HepG2 (cell line): ENCODE measurements at regions not wholly inside any gene's neighbourhood (a gene's known extent, or its start where the extent isn't known, plus 50 kb on each side); places are given as distances from the start of the nearest gene placed in this dataset.

Source experiments
- ATAC-seq: fragments of 200-7000 bp; cut with Tn5 transposase; 3 replicates; pipeline ENCODE4 v1.9.1; 2020; ENCODE audit warnings: mild to moderate bottlenecking, moderate library complexity
- BruUV-seq: library from RNA; stranded (reverse); fragments of 400-500 nt; replicated peaks from 2 replicates; lab custom pipeline; 2021; lab: Mats Ljungman, UMichigan
- CTCF ChIA-PET: fragments of 300-600 bp; formaldehyde crosslinking; extraction: SDS; loops from one replicate; lab custom pipeline; 2021; ENCODE audit warnings: low total read pairs, inconsistent platforms, low intra/inter-chr PET ratio; lab: Yijun Ruan, JAX
- POLR2A ChIA-PET: fragments of 350-600 bp; sonication (Branson Sonifier 250); formaldehyde crosslinking; loops from one replicate; lab custom pipeline; 2020; ENCODE audit warnings: antibody characterized with exemption, inconsistent platforms; lab: Yijun Ruan, JAX
- DNase-seq: peaks from one replicate; pipeline ENCODE4 v3.0.0-alpha.2; 2015; ENCODE audit warnings: low spot score
- FAIRE-seq: peaks from 3 replicates; lab custom pipeline; 2011; peaks lifted over from hg19 to GRCh38; lab: Jason Lieb, UNC
- H2AFZ ChIP-seq: one replicate; pipeline ENCODE4 v1.6.1; 2011; ENCODE audit warnings: low read length, inconsistent platforms
- H3K27ac ChIP-seq: fragments of 300-600 bp; 3 replicates; pipeline ENCODE4 v1.8.0; 2011; ENCODE audit warnings: mixed run types, mild to moderate bottlenecking, mixed read lengths, low read length, inconsistent platforms; ENCODE audit not compliant: insufficient read depth; ENCODE audit errors: extremely low read length
- H3K27me3 ChIP-seq, 2 experiments: fragments of 200-600 bp in 1 of 2; 2 replicates in 1 of 2; 3 replicates in 1 of 2; pipeline versions ENCODE4 v1.6.0 to v1.8.0; 2011; ENCODE audit warnings: low read length in 2 of 2, mild to moderate bottlenecking in 2 of 2, moderate library complexity in 2 of 2, inconsistent platforms in 1 of 2; ENCODE audit not compliant: insufficient read depth in 2 of 2, control insufficient read depth in 1 of 2
- H3K36me3 ChIP-seq, 2 experiments: fragments of 200-600 bp in 1 of 2; replicated peaks in 1 of 2; 2 replicates in 1 of 2; 3 replicates in 1 of 2; pipeline versions ENCODE4 v1.5.1 to v1.8.0; 2011; ENCODE audit warnings: low read length in 2 of 2, inconsistent platforms in 1 of 2; ENCODE audit not compliant: insufficient read depth in 2 of 2, control insufficient read depth in 1 of 2
- H3K4me1 ChIP-seq: 2 replicates; pipeline ENCODE4 v1.5.1; 2012; ENCODE audit warnings: low read length, inconsistent platforms; ENCODE audit not compliant: insufficient read depth
- H3K4me2 ChIP-seq: 2 replicates; pipeline ENCODE4 v1.6.0; 2011; ENCODE audit warnings: low read depth, low read length, inconsistent platforms
- H3K4me3 ChIP-seq, 3 experiments: fragments of 200-600 bp in 1 of 3; sonication (generic), shearing (Covaris generic) in 1 of 3; replicated peaks in 1 of 3; 2 replicates each; pipeline ENCODE4 v1.5.1; 2011 to 2016; ENCODE audit warnings: low read length in 3 of 3, inconsistent platforms in 2 of 3, low read depth in 2 of 3, mild to moderate bottlenecking in 2 of 3, control low read depth in 1 of 3, mixed read lengths in 1 of 3; ENCODE audit not compliant: insufficient read depth in 1 of 3
- H3K79me2 ChIP-seq: one replicate; pipeline ENCODE4 v1.6.1; 2011; ENCODE audit warnings: low read length, inconsistent platforms; ENCODE audit not compliant: insufficient read depth
- H3K9ac ChIP-seq: 2 replicates; pipeline ENCODE4 v1.6.0; 2011; ENCODE audit warnings: mild to moderate bottlenecking, low read depth, low read length, inconsistent platforms; ENCODE audit not compliant: insufficient read depth
- H3K9me3 ChIP-seq: 2 replicates; pipeline ENCODE4 v1.5.1; 2012; ENCODE audit warnings: mild to moderate bottlenecking, low read length
- H4K20me1 ChIP-seq: 2 replicates; pipeline ENCODE4 v1.6.0; 2011; ENCODE audit warnings: inconsistent platforms, mild to moderate bottlenecking, low read length, moderate library complexity; ENCODE audit not compliant: insufficient read depth
- KLF13 ChIP-seq: sonication (generic); formaldehyde crosslinking; IDR thresholded peaks from 2 replicates; pipeline ENCODE4 v1.4.0; 2020; ENCODE audit warnings: mild to moderate bottlenecking, missing genetic modification reagents
- NFE2L1 ChIP-seq: sonication (generic); formaldehyde crosslinking; IDR thresholded peaks from 2 replicates; pipeline ENCODE4 v1.4.0; 2020; ENCODE audit warnings: missing genetic modification reagents, mild to moderate bottlenecking, borderline replicate concordance
- PHF21A ChIP-seq: sonication (generic); formaldehyde crosslinking; IDR thresholded peaks from 2 replicates; pipeline ENCODE4 v1.5.0; 2020; ENCODE audit warnings: mild to moderate bottlenecking, missing genetic modification reagents
- REPIN1 ChIP-seq: sonication (generic); formaldehyde crosslinking; IDR thresholded peaks from 2 replicates; pipeline ENCODE4 v1.8.0; 2022; ENCODE audit warnings: missing genetic modification reagents, low read depth, mild to moderate bottlenecking, borderline replicate concordance
- REXO4 ChIP-seq: sonication (generic); formaldehyde crosslinking; IDR thresholded peaks from 2 replicates; pipeline ENCODE4 v1.8.0; 2022; ENCODE audit warnings: missing genetic modification reagents, mild to moderate bottlenecking, borderline replicate concordance
- RFXAP ChIP-seq: sonication (generic); formaldehyde crosslinking; IDR thresholded peaks from 2 replicates; pipeline ENCODE4 v1.4.0; 2020; ENCODE audit warnings: missing genetic modification reagents, borderline replicate concordance
- SMC3 ChIP-seq: IDR thresholded peaks from 2 replicates; pipeline ENCODE4 v1.6.1; 2011; ENCODE audit warnings: low read length, improper control_type of control experiment
- SOX13 ChIP-seq, 3 experiments: fragments of 450-650 bp in 1 of 3; sonication (generic) in 1 of 3; formaldehyde crosslinking in 1 of 3; IDR thresholded peaks in 2 of 3; conservative IDR thresholded peaks in 1 of 3; 2 replicates each; pipeline versions ENCODE4 v1.5.0 to v1.6.1; 2016 to 2020; ENCODE audit warnings: antibody characterized with exemption in 1 of 3, mild to moderate bottlenecking in 1 of 3, missing compliant biosample characterization in 1 of 3, missing genetic modification reagents in 1 of 3, moderate library complexity in 1 of 3
- ZBTB1 ChIP-seq: sonication (generic); formaldehyde crosslinking; IDR thresholded peaks from 2 replicates; pipeline ENCODE4 v1.4.0; 2020; ENCODE audit warnings: missing genetic modification reagents, borderline replicate concordance
- ZGPAT ChIP-seq: IDR thresholded peaks from 2 replicates; pipeline ENCODE4 v1.6.1; 2016; ENCODE audit warnings: mild to moderate bottlenecking
- ZNF225 ChIP-seq: sonication (generic); formaldehyde crosslinking; IDR thresholded peaks from 2 replicates; pipeline ENCODE4 v1.4.0; 2020; ENCODE audit warnings: mild to moderate bottlenecking, missing genetic modification reagents
- ZNF543 ChIP-seq: sonication (generic); formaldehyde crosslinking; IDR thresholded peaks from 2 replicates; pipeline ENCODE4 v1.4.0; 2020; ENCODE audit warnings: mild to moderate bottlenecking, missing genetic modification reagents
- ZNF552 ChIP-seq: sonication (generic); formaldehyde crosslinking; IDR thresholded peaks from 2 replicates; pipeline ENCODE4 v1.9.0; 2022; ENCODE audit warnings: missing genetic modification reagents, mild to moderate bottlenecking, borderline replicate concordance
- ZNF644 ChIP-seq: IDR thresholded peaks from 2 replicates; pipeline ENCODE4 v1.6.1; 2016; ENCODE audit warnings: low read depth
- ZNF768 ChIP-seq: sonication (generic); formaldehyde crosslinking; IDR thresholded peaks from 2 replicates; pipeline ENCODE4 v1.4.0; 2020; ENCODE audit warnings: missing genetic modification reagents
- WGBS: methylation state at CpG from one replicate; pipeline ENCODE4 v1.1.6; 2017; ENCODE audit warnings: low lambda C conversion rate; 5-methylcytosine and 5-hydroxymethylcytosine counted together
- in situ Hi-C: cut with HindIII; loops from 2 replicates; pipeline ENCODE4 v1.10.0; 2017; ENCODE audit warnings: low pct_unique_long_range_greater_than_20kb; ENCODE audit not compliant: extremely low pct_ligation_motif_present
- intact Hi-C: fragments of 100-400 bp; cut with micrococcal nuclease; formaldehyde crosslinking; loops from one replicate; pipeline ENCODE4 v1.10.0; 2022; ENCODE audit not compliant: unreplicated experiment
- TF ChIP-seq, protein P1 (sequence below), 2 experiments: sonication (generic) in 1 of 2; formaldehyde crosslinking in 1 of 2; IDR thresholded peaks; 2 replicates each; pipeline versions ENCODE4 v1.6.1 to v1.9.0; 2014 to 2022; ENCODE audit warnings: antibody characterized with exemption in 1 of 2, borderline replicate concordance in 1 of 2, inconsistent platforms in 1 of 2, low read depth in 1 of 2, missing genetic modification reagents in 1 of 2
- TF ChIP-seq, protein P2 (sequence below): sonication (generic); formaldehyde crosslinking; conservative IDR thresholded peaks from 2 replicates; pipeline ENCODE4 v1.8.1; 2023; ENCODE audit warnings: missing genetic modification reagents

DNA sequence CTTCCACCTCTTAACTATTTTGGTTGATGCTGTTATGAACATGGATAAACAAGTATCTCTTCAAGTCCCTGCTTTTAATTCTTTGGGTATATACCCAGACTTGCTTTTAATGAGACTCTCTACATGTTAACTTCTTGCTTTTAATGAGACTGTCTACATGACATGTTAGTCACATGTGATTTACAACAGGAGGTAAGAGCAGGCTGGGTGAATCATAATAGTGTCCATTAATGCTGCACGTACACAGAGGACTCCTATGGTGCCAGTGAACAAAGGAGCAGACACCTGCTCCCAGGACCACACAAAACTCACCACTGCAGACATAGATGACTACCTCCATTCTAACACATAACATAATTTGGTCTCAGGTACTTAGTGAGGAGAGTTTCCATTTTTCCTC lies 273.4 kb upstream of the NSMCE3 start:
- intact Hi-C loops (no loop called here), in situ Hi-C loops (no loop called here)
- Histone ChIP-seq H2AFZ (no peak overlapping the region), H3K9ac (no peak overlapping the region), H3K27ac (no peak overlapping the region), H3K79me2 (no peaks in the 10 kb centered on the region), H3K9me3 (peaks cover 19% of the 10 kb centered on the region; the same call in 1 of the 2 replicates), H3K36me3 (no peaks in the 10 kb centered on the region), H3K27me3 (peaks cover 0 to 15% of the 10 kb centered on the region in 2 experiments; a peak in 3 of 5 replicates), H4K20me1 (no peaks in the 10 kb centered on the region), H3K4me2 (no peak overlapping the region), H3K4me1 (no peaks in the 10 kb centered on the region), H3K4me3 (no peak overlapping the region)
- ChIA-PET POLR2A (no interaction called here), CTCF (no interaction called here)
- ATAC-seq (no peak), FAIRE-seq (no peak), DNase-seq (no peak)
- BruUV-seq: no TSS peak
- WGBS: 60% methylated on average over 1 of the region's 1 CpG
- TF ChIP-seq, protein P1, sequence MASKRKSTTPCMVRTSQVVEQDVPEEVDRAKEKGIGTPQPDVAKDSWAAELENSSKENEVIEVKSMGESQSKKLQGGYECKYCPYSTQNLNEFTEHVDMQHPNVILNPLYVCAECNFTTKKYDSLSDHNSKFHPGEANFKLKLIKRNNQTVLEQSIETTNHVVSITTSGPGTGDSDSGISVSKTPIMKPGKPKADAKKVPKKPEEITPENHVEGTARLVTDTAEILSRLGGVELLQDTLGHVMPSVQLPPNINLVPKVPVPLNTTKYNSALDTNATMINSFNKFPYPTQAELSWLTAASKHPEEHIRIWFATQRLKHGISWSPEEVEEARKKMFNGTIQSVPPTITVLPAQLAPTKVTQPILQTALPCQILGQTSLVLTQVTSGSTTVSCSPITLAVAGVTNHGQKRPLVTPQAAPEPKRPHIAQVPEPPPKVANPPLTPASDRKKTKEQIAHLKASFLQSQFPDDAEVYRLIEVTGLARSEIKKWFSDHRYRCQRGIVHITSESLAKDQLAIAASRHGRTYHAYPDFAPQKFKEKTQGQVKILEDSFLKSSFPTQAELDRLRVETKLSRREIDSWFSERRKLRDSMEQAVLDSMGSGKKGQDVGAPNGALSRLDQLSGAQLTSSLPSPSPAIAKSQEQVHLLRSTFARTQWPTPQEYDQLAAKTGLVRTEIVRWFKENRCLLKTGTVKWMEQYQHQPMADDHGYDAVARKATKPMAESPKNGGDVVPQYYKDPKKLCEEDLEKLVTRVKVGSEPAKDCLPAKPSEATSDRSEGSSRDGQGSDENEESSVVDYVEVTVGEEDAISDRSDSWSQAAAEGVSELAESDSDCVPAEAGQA (IDR thresholded peaks at IDR 0.05; ENCODE audit: low read depth): no peak
- TF ChIP-seq, protein P1 (CRISPR knock-in tag; IDR thresholded peaks at IDR 0.05; ENCODE audit: borderline replicate concordance): no peak
- TF ChIP-seq NFE2L1 (CRISPR knock-in tag) (no peak), REPIN1 (CRISPR knock-in tag) (no peak), ZNF225 (CRISPR knock-in tag) (no peak), ZBTB1 (CRISPR knock-in tag) (no peak), KLF13 (no peak), ZNF768 (CRISPR knock-in tag) (no peak), ZGPAT (CRISPR knock-in tag) (no peak), ZNF552 (no peak), REXO4 (no peak), PHF21A (CRISPR knock-in tag) (no peak), SMC3 (no peak), ZNF644 (no peak), ZNF543 (CRISPR knock-in tag) (no peak), RFXAP (no peak), SOX13 (IDR thresholded peaks at IDR 0.05) (no peak), SOX13 (CRISPR knock-in tag; conservative IDR thresholded peaks at IDR 0.05 in 1 of 2, IDR thresholded peaks at IDR 0.05 in 1 of 2) (no peak)
- TF ChIP-seq, protein P2, sequence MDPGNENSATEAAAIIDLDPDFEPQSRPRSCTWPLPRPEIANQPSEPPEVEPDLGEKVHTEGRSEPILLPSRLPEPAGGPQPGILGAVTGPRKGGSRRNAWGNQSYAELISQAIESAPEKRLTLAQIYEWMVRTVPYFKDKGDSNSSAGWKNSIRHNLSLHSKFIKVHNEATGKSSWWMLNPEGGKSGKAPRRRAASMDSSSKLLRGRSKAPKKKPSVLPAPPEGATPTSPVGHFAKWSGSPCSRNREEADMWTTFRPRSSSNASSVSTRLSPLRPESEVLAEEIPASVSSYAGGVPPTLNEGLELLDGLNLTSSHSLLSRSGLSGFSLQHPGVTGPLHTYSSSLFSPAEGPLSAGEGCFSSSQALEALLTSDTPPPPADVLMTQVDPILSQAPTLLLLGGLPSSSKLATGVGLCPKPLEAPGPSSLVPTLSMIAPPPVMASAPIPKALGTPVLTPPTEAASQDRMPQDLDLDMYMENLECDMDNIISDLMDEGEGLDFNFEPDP: no peak
